GM21528 (cell line): ENCODE measurements at regions not wholly inside any gene's neighbourhood (a gene's known extent, or its start where the extent isn't known, plus 50 kb on each side); places are given as distances from the start of the nearest gene placed in this dataset.
"Not testable (repeated sequence)": the region's sequence is repeated elsewhere in the genome, so short reads cannot be mapped to it uniquely, and the experiment has no call there.

ENCODE experiments used
- ATAC-seq: cut with Tn5 transposase; IDR thresholded peaks from one replicate; pipeline ENCODE4 v1.9.1; 2021; ENCODE audit warnings: mild to moderate bottlenecking, moderate library complexity; ENCODE audit not compliant: unreplicated experiment, low FRiP score

GRCh38 chr6:146980900-146981329 is 223.3 kb upstream of the STXBP5 start:
- no peak for ATAC-seq

- ATAC-seq: no peak
These were observed 222.2 kb upstream of the STXBP5 start for GRCh38 chr6:146981981-146982380.

GRCh38 chr6:146984251-146984924 is 219.8 kb upstream of the STXBP5 start:
- no peak for ATAC-seq

GRCh38 chr6:146985111-146985510 is 219.1 kb upstream of the STXBP5 start:
- ATAC-seq: no peak

- ATAC-seq: no peak
These were observed 218.3 kb upstream of the STXBP5 start for GRCh38 chr6:146985966-146986365.

- not testable (repeated sequence) for ATAC-seq
These were observed 216.3 kb upstream of the STXBP5 start for GRCh38 chr6:146987938-146988337.

- no peak for ATAC-seq
These were observed 214.4 kb upstream of the STXBP5 start for GRCh38 chr6:146989860-146990259.

- ATAC-seq: no peak
These were observed 213.9 kb upstream of the STXBP5 start for GRCh38 chr6:146990284-146990683.

- no peak for ATAC-seq
These were observed 213.1 kb upstream of the STXBP5 start for GRCh38 chr6:146990821-146991798.

GRCh38 chr6:146997062-146997461 is 207.2 kb upstream of the STXBP5 start:
- ATAC-seq: no peak

- no peak for ATAC-seq
These were observed 204.5 kb upstream of the STXBP5 start for GRCh38 chr6:146999766-147000165.

- ATAC-seq: no peak
These were observed 203.4 kb upstream of the STXBP5 start for GRCh38 chr6:147000545-147001488.

- no peak for ATAC-seq
These were observed 202.6 kb upstream of the STXBP5 start for GRCh38 chr6:147001621-147002020.

GRCh38 chr6:147003186-147003585 is 201.0 kb upstream of the STXBP5 start:
- ATAC-seq: no peak

GRCh38 chr6:147005499-147005898 is 198.7 kb upstream of the STXBP5 start:
- no peak for ATAC-seq

GRCh38 chr6:147007441-147007840 is 196.8 kb upstream of the STXBP5 start:
- no peak for ATAC-seq

GRCh38 chr6:147009358-147009757 is 194.9 kb upstream of the STXBP5 start:
- no peak for ATAC-seq

GRCh38 chr6:147015674-147016073 is 188.5 kb upstream of the STXBP5 start:
- ATAC-seq: no peak

- no peak for ATAC-seq
These were observed 187.8 kb upstream of the STXBP5 start for GRCh38 chr6:147016440-147016839.

GRCh38 chr6:147017153-147017552 is 187.1 kb upstream of the STXBP5 start:
- no peak for ATAC-seq
